ENCODE measurements at regions not wholly inside any gene's neighbourhood (a gene's known extent, or its start where the extent isn't known, plus 50 kb on each side); places are given as distances from the start of the nearest gene placed in this dataset.

DNA sequence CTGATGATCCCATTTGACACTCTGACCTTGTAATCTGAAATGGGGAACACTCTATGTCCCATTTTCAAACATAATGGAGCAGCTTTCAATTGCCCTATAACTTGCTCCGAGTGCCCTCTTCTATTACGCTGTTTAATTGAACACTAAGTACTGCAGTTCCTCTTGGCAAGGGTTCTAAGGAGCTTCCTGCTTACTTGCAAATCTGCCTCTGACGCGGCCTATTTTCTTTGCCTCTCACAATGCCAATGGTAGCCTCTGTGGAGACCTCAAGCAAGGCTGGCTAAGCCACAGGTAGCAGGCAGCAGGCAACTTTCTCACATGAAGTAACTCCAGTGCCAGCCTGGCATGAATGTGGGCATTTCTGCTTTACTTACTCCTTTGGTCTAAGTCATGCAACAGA is 443.4 kb upstream of the TRPC7 start:
- no peak for TF ChIP-seq POLR2AphosphoS5 (IDR thresholded peaks at IDR 0.05)
- no peak for TF ChIP-seq EZH2 (IDR thresholded peaks at IDR 0.05; ENCODE audit: borderline replicate concordance, insufficient read depth, low read length, poor library complexity, severe bottlenecking)
- no peak for TF ChIP-seq EP300 (conservative IDR thresholded peaks at IDR 0.05; ENCODE audit: poor library complexity, severe bottlenecking)
- TF ChIP-seq, protein P1, sequence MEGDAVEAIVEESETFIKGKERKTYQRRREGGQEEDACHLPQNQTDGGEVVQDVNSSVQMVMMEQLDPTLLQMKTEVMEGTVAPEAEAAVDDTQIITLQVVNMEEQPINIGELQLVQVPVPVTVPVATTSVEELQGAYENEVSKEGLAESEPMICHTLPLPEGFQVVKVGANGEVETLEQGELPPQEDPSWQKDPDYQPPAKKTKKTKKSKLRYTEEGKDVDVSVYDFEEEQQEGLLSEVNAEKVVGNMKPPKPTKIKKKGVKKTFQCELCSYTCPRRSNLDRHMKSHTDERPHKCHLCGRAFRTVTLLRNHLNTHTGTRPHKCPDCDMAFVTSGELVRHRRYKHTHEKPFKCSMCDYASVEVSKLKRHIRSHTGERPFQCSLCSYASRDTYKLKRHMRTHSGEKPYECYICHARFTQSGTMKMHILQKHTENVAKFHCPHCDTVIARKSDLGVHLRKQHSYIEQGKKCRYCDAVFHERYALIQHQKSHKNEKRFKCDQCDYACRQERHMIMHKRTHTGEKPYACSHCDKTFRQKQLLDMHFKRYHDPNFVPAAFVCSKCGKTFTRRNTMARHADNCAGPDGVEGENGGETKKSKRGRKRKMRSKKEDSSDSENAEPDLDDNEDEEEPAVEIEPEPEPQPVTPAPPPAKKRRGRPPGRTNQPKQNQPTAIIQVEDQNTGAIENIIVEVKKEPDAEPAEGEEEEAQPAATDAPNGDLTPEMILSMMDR (IDR thresholded peaks at IDR 0.05; ENCODE audit: poor library complexity, severe bottlenecking), result no peak
- TF ChIP-seq, protein P2, sequence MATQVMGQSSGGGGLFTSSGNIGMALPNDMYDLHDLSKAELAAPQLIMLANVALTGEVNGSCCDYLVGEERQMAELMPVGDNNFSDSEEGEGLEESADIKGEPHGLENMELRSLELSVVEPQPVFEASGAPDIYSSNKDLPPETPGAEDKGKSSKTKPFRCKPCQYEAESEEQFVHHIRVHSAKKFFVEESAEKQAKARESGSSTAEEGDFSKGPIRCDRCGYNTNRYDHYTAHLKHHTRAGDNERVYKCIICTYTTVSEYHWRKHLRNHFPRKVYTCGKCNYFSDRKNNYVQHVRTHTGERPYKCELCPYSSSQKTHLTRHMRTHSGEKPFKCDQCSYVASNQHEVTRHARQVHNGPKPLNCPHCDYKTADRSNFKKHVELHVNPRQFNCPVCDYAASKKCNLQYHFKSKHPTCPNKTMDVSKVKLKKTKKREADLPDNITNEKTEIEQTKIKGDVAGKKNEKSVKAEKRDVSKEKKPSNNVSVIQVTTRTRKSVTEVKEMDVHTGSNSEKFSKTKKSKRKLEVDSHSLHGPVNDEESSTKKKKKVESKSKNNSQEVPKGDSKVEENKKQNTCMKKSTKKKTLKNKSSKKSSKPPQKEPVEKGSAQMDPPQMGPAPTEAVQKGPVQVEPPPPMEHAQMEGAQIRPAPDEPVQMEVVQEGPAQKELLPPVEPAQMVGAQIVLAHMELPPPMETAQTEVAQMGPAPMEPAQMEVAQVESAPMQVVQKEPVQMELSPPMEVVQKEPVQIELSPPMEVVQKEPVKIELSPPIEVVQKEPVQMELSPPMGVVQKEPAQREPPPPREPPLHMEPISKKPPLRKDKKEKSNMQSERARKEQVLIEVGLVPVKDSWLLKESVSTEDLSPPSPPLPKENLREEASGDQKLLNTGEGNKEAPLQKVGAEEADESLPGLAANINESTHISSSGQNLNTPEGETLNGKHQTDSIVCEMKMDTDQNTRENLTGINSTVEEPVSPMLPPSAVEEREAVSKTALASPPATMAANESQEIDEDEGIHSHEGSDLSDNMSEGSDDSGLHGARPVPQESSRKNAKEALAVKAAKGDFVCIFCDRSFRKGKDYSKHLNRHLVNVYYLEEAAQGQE (IDR thresholded peaks at IDR 0.05; ENCODE audit: borderline replicate concordance), result no peak
- no peak for TF ChIP-seq TAF1 (IDR thresholded peaks at IDR 0.05; ENCODE audit: low read depth)
- TF ChIP-seq MXI1 (conservative IDR thresholded peaks at IDR 0.05; ENCODE audit: poor library complexity, severe bottlenecking), result no peak
- TF ChIP-seq RAD21 (conservative IDR thresholded peaks at IDR 0.05), result no peak
- TF ChIP-seq SMC3 (conservative IDR thresholded peaks at IDR 0.05; ENCODE audit: poor library complexity), result no peak

All from neural cell (in vitro differentiated cells).